Calu3 (cell line): ENCODE measurements at regions not wholly inside any gene's neighbourhood (a gene's known extent, or its start where the extent isn't known, plus 50 kb on each side); places are given as distances from the start of the nearest gene placed in this dataset.

ENCODE experiments used
- BruUV-seq: library from RNA; stranded (reverse); fragments of 400-500 nt; replicated peaks from 2 replicates; lab custom pipeline; 2021; lab: Mats Ljungman, UMichigan
- CTCF ChIA-PET: fragments of 300-600 bp; sonication (Branson Sonifier 250); formaldehyde crosslinking; loops from one replicate; lab custom pipeline; 2022; ENCODE audit warnings: antibody characterized with exemption; lab: Charles Lee
- DNase-seq: peaks from one replicate; pipeline ENCODE4 v3.0.0; 2022
- H3K27ac Mint-ChIP-seq: one replicate; pipeline ENCODE4 v1.8.0; 2022; ENCODE audit warnings: mixed read lengths; ENCODE audit not compliant: unreplicated experiment
- H3K27me3 Mint-ChIP-seq: one replicate; pipeline ENCODE4 v1.8.0; 2022; ENCODE audit warnings: mixed read lengths; ENCODE audit not compliant: unreplicated experiment
- H3K36me3 Mint-ChIP-seq: one replicate; pipeline ENCODE4 v1.8.0; 2022; ENCODE audit warnings: mild to moderate bottlenecking, moderate library complexity, mixed read lengths; ENCODE audit not compliant: insufficient read depth, unreplicated experiment
- H3K4me1 Mint-ChIP-seq: one replicate; pipeline ENCODE4 v1.8.0; 2022; ENCODE audit warnings: mild to moderate bottlenecking, low read depth, mixed read lengths; ENCODE audit not compliant: unreplicated experiment
- H3K4me3 Mint-ChIP-seq: one replicate; pipeline ENCODE4 v1.8.0; 2022; ENCODE audit warnings: mild to moderate bottlenecking, low read depth, moderate library complexity, mixed read lengths; ENCODE audit not compliant: unreplicated experiment
- H3K9me3 Mint-ChIP-seq: one replicate; pipeline ENCODE4 v1.8.0; 2022; ENCODE audit warnings: low read depth, mixed read lengths; ENCODE audit not compliant: unreplicated experiment
- CTCF ChIP-seq: fragments of 200-600 bp; IDR thresholded peaks from one replicate; pipeline ENCODE4 v1.8.0; 2022; ENCODE audit warnings: antibody characterized with exemption; ENCODE audit not compliant: unreplicated experiment
- intact Hi-C: fragments of 100-400 bp; cut with micrococcal nuclease; formaldehyde crosslinking; loops from one replicate; pipeline ENCODE4 v1.10.0; 2022; ENCODE audit not compliant: unreplicated experiment

GRCh38 chr4:13992041-13992440 lies 364.5 kb upstream of the BOD1L1 start:
- Mint-ChIP-seq H3K27me3 (no peaks in the 10 kb centered on the region), H3K36me3 (peaks cover 4% of the 10 kb centered on the region), H3K9me3 (no peaks in the 10 kb centered on the region), H3K4me1 (peaks cover 47% of the 10 kb centered on the region), H3K27ac (no peak overlapping the region), H3K4me3 (no peak overlapping the region)
- intact Hi-C loops: loop anchor here (10.0 kb wide), 1 partner anchor 1003 kb away; no protein-coding TSS in a partner anchor
- no peak for TF ChIP-seq CTCF
- DNase-seq: no peak
- CTCF ChIA-PET: no interaction called here
- no TSS peak for BruUV-seq

GRCh38 chr4:13992975-13993520 lies 365.5 kb upstream of the BOD1L1 start:
- Mint-ChIP-seq H3K9me3 (peaks cover 2% of the 10 kb centered on the region), H3K27ac (no peak overlapping the region), H3K27me3 (no peaks in the 10 kb centered on the region), H3K4me3 (no peak overlapping the region), H3K4me1 (peaks cover 43% of the 10 kb centered on the region), H3K36me3 (peaks cover 4% of the 10 kb centered on the region)
- TF ChIP-seq CTCF: no peak
- BruUV-seq: no TSS peak
- no peak for DNase-seq
- CTCF ChIA-PET: no interaction called here
- intact Hi-C loops: loop anchor here (10.0 kb wide), 1 partner anchor 1002 kb away; no protein-coding TSS in a partner anchor

- no peak for TF ChIP-seq CTCF
- H3K4me3 Mint-ChIP-seq: no peak overlapping the region
- BruUV-seq: no TSS peak
- peaks cover 2% of the 10 kb centered on the region for H3K9me3 Mint-ChIP-seq
- intact Hi-C loops: loop anchor here (10.0 kb wide), 1 partner anchor 1001 kb away; no protein-coding TSS in a partner anchor
- H3K4me1 Mint-ChIP-seq: peaks cover 35% of the 10 kb centered on the region
- no peak overlapping the region for H3K27ac Mint-ChIP-seq
- peaks cover 4% of the 10 kb centered on the region for H3K36me3 Mint-ChIP-seq
- CTCF ChIA-PET: interaction anchor here (0.6 kb wide), 1 partner anchor 37 kb away, joined by 4 read pairs; no protein-coding TSS in a partner anchor
- DNase-seq: no peak
- H3K27me3 Mint-ChIP-seq: no peaks in the 10 kb centered on the region
Observed at GRCh38 chr4:13994016-13994415, 366.5 kb upstream of the BOD1L1 start.

- Mint-ChIP-seq H3K27me3 (no peaks in the 10 kb centered on the region), H3K9me3 (peaks cover 10% of the 10 kb centered on the region), H3K27ac (no peak overlapping the region), H3K4me3 (no peak overlapping the region), H3K4me1 (no peaks in the 10 kb centered on the region), H3K36me3 (no peaks in the 10 kb centered on the region)
- no peak for TF ChIP-seq CTCF
- intact Hi-C loops: loop anchor here (10.0 kb wide), 1 partner anchor 996 kb away; no protein-coding TSS in a partner anchor
- DNase-seq: no peak
- no TSS peak for BruUV-seq
- CTCF ChIA-PET: no interaction called here
Observed at GRCh38 chr4:13998850-13999445, 371.4 kb upstream of the BOD1L1 start.
